GM12873 (cell line): ENCODE measurements at regions not wholly inside any gene's neighbourhood (a gene's known extent, or its start where the extent isn't known, plus 50 kb on each side); places are given as distances from the start of the nearest gene placed in this dataset.

Experiments used
- TF ChIP-seq, protein P1 (sequence below): IDR thresholded peaks from 2 replicates; pipeline ENCODE4 v1.5.1; 2012; ENCODE audit warnings: low read depth, mild to moderate bottlenecking, moderate library complexity, low read length, control low read depth; ENCODE audit not compliant: insufficient read depth; ENCODE audit errors: missing control alignments

DNA sequence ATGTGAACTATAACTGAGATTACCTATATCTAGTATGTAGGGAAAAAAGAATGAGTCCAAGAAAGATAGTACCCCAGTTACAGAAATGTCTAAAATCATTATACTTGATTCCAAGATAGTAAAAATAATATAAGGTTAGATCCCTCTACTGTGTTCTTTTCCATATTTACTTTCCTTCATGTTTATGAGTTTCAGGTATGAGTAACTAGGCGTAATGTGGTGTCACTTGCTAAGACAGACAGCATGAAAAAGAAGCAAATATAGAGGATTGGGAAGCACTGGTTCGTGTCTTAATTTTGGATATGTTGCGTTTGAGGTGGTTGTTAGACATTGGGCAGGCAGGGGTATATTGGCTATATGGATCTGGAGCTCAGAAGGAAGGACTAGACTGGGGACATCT, 168.1 kb upstream of the PFN2 start:
- TF ChIP-seq, protein P1, sequence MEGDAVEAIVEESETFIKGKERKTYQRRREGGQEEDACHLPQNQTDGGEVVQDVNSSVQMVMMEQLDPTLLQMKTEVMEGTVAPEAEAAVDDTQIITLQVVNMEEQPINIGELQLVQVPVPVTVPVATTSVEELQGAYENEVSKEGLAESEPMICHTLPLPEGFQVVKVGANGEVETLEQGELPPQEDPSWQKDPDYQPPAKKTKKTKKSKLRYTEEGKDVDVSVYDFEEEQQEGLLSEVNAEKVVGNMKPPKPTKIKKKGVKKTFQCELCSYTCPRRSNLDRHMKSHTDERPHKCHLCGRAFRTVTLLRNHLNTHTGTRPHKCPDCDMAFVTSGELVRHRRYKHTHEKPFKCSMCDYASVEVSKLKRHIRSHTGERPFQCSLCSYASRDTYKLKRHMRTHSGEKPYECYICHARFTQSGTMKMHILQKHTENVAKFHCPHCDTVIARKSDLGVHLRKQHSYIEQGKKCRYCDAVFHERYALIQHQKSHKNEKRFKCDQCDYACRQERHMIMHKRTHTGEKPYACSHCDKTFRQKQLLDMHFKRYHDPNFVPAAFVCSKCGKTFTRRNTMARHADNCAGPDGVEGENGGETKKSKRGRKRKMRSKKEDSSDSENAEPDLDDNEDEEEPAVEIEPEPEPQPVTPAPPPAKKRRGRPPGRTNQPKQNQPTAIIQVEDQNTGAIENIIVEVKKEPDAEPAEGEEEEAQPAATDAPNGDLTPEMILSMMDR = no peak

DNA sequence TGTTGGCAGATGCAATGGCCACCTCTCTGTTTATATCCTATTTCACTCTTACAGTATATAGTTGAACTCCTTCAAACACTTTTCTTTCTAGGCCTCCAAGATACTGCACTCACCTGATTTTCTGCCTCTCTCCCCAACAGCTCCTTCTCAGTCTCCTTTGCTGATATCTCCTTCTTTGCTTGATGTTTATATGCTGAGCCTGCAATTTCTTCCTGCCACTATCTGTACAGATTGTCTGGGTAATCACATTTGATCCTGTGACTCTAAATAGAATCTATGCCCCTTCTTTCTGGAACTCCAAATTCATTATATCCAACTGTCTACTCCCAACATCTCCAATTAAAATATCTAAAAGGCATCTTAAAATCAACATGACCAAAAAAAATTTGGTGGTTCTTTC, 165.5 kb upstream of the PFN2 start:
- TF ChIP-seq, protein P1 = no peak

DNA sequence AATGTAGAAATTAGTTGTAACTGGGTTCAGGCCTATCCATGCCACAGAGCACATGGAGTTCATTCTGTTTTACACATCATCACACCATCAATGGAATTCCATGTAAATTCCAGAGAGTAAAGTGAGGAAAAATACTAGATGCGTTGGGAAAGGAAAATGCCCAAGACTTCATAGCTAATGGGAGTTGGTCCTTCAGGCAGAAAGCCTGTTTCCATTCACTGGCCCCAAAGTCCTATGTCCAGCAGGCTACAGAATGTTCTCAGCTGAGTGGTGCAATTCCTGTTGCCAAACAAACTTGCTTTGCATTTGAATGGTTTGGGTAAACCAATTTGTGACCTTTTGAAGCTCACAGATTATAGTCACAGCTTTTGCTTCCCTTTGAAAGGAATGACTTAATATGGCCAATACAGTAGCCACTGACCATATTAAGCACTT, 164.6 kb upstream of the PFN2 start:
- TF ChIP-seq, protein P1 = no peak

DNA sequence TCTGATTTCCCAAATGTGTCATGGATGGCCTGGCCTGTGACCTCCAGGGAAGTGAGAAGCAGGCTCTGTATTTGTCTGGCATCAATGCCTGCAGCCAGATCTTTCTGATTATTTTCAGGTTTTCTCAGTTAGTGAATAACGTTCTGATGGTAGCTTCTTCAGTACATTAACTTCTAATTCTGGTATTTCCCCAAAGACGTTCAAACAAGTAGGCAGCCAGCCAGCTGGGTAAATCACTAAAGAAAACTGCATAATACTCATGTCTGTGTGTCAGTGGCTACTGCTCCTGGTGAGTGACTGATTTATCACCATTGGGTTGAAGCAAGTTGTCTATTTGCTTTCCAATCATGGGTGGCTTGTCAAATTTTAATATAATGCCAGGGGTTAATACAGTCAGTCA, 162.6 kb upstream of the PFN2 start:
- TF ChIP-seq, protein P1 = no peak

DNA sequence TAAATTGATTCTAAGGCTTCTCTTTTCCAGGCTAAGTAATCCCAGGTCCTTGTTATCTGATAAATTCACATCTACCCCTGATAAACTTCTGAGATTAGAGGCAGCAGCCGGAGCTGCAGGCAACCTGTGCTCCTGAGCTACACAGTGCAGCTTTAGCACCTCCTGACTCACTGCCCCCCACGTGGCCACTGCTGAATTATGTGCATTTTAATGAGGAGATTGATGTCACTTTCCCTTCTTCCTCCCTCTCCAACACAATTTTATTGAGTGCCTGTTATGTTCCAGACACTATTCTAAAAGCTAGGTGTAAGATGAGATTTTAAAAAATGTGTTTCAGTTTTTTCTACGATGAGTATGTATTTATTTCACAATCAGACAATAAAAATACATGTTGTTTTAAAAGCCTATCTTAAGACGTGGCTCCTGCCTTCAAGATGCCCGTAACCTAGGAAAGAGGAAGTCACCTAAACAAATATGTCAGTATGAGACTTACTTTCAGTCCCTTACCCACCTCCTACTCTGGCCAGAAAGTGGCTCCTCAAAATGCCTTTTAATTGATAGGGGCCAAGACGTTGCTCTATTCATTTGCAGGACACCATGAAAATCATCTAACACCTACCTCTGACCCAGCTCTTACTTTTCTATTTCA, 161.5 kb upstream of the PFN2 start:
- TF ChIP-seq, protein P1 = no peak

DNA sequence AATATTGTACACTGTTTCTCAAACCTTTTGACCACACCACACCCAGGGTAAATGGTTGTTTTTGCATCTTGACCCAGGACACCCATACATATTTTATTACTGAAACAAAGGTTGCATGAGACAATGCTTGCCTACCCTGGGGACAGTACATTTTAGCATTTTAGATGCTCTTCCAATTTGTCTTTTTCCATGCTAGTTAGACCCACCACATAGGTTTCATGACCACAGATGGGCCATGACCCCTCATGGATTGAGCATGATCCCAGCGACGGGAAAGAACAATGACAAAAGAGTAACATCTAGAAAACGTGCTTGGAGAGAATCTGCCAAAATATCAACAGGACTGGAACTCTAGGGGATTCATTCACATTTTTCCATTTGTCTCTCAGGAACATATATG, 161.0 kb upstream of the PFN2 start:
- TF ChIP-seq, protein P1 = no peak

DNA sequence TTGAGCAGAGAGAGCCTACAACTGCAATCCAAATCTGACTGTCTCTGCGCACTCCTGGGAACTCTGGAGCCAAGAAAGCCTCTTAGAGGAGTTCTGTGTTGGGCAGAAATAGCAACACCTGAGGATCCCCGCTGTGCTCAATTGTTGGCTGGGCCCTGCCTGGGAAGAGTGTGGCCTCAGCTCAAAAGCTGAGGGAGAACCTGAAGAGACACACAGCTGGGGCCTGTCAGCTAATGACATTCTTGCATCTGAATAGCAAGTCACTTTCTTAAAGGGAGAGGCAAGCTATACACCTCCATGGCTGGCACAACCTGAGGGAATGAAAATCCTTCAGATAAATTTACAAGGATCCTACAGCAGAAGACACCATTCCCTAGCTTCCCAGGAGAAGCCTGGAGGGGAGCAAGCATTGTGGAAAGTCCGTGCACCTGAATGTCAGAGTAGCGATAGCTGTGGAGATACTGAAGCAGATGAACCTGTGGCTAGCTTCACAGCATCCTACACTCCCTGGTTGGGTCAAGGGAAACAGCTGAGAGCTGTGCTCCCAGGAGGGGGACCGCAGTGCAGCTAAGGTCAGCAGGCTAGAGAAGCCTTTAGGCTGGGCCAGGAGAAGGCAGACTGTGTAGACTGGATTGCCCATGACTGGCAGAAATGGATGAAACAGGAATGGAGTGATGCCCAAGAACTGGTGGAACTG, 159.9 kb upstream of the PFN2 start:
- TF ChIP-seq, protein P1 = no peak
